Astrocyte (in vitro differentiated cells and primary cell): ENCODE measurements at regions not wholly inside any gene's neighbourhood (a gene's known extent, or its start where the extent isn't known, plus 50 kb on each side); places are given as distances from the start of the nearest gene placed in this dataset.

ENCODE experiments used
- DNase-seq: peaks from one replicate; pipeline ENCODE4 v3.0.0-alpha.2; 2010; ENCODE audit warnings: low read depth
- FAIRE-seq: peaks from 2 replicates; lab custom pipeline; 2011; peaks lifted over from hg19 to GRCh38; lab: Jason Lieb, UNC
- H2AFZ ChIP-seq: 2 replicates; pipeline ENCODE4 v1.6.0; 2012; ENCODE audit warnings: low read depth, low read length, inconsistent platforms
- H3K27ac ChIP-seq: 2 replicates; pipeline ENCODE4 v1.5.1; 2011; ENCODE audit warnings: low read depth, low read length, inconsistent platforms
- H3K27me3 ChIP-seq: 2 replicates; pipeline ENCODE4 v1.6.0; 2011; ENCODE audit warnings: low read length, inconsistent platforms; ENCODE audit not compliant: insufficient read depth
- H3K36me3 ChIP-seq: 2 replicates; pipeline ENCODE4 v1.5.1; 2011; ENCODE audit warnings: low read length, inconsistent platforms; ENCODE audit not compliant: insufficient read depth
- H3K4me1 ChIP-seq: 2 replicates; pipeline ENCODE4 v1.5.1; 2011; ENCODE audit warnings: low read length, inconsistent platforms; ENCODE audit not compliant: insufficient read depth
- H3K4me2 ChIP-seq: 2 replicates; pipeline ENCODE4 v1.6.0; 2012; ENCODE audit warnings: low read length, inconsistent platforms
- H3K4me3 ChIP-seq: 2 replicates; pipeline ENCODE4 v1.5.1; 2011; ENCODE audit warnings: low read depth, mild to moderate bottlenecking, low read length, inconsistent platforms; ENCODE audit not compliant: insufficient read depth
- H3K79me2 ChIP-seq: 2 replicates; pipeline ENCODE4 v1.6.0; 2012; ENCODE audit warnings: mild to moderate bottlenecking, low read length, inconsistent platforms; ENCODE audit not compliant: insufficient read depth
- H3K9ac ChIP-seq: 2 replicates; pipeline ENCODE4 v1.6.0; 2012; ENCODE audit warnings: mild to moderate bottlenecking, low read length, inconsistent platforms
- H3K9me3 ChIP-seq: 2 replicates; pipeline ENCODE4 v1.5.1; 2012; ENCODE audit warnings: low read depth, mild to moderate bottlenecking, low read length, inconsistent platforms; ENCODE audit not compliant: insufficient read depth
- H4K20me1 ChIP-seq: 2 replicates; pipeline ENCODE4 v1.6.0; 2012; ENCODE audit warnings: low read length, inconsistent platforms; ENCODE audit not compliant: insufficient read depth
- H3K27ac Mint-ChIP-seq: one replicate; pipeline ENCODE4 v1.8.0; 2021; ENCODE audit warnings: mild to moderate bottlenecking, mixed read lengths; ENCODE audit not compliant: unreplicated experiment
- H3K27me3 Mint-ChIP-seq: one replicate; pipeline ENCODE4 v1.8.0; 2021; ENCODE audit warnings: low read depth, mixed read lengths; ENCODE audit not compliant: unreplicated experiment
- H3K36me3 Mint-ChIP-seq: one replicate; pipeline ENCODE4 v1.8.0; 2021; ENCODE audit warnings: low read depth, mixed read lengths; ENCODE audit not compliant: unreplicated experiment
- H3K4me1 Mint-ChIP-seq: one replicate; pipeline ENCODE4 v1.8.0; 2021; ENCODE audit warnings: low read depth, mixed read lengths; ENCODE audit not compliant: unreplicated experiment
- H3K4me3 Mint-ChIP-seq: one replicate; pipeline ENCODE4 v1.8.0; 2021; ENCODE audit warnings: mild to moderate bottlenecking, moderate library complexity, mixed read lengths; ENCODE audit not compliant: unreplicated experiment
- H3K9me3 Mint-ChIP-seq: one replicate; pipeline ENCODE4 v1.8.0; 2021; ENCODE audit warnings: mild to moderate bottlenecking, mixed read lengths; ENCODE audit not compliant: unreplicated experiment
- EZH2 ChIP-seq: IDR thresholded peaks from 2 replicates; pipeline ENCODE4 v1.6.1; 2012; ENCODE audit warnings: mild to moderate bottlenecking, low read length, inconsistent platforms; ENCODE audit not compliant: insufficient read depth
- TF ChIP-seq, protein P1 (sequence below): IDR thresholded peaks from 2 replicates; pipeline ENCODE4 v1.5.1; 2011; ENCODE audit warnings: low read depth, mild to moderate bottlenecking, inconsistent platforms, low read length, moderate library complexity; ENCODE audit not compliant: insufficient read depth

DNA sequence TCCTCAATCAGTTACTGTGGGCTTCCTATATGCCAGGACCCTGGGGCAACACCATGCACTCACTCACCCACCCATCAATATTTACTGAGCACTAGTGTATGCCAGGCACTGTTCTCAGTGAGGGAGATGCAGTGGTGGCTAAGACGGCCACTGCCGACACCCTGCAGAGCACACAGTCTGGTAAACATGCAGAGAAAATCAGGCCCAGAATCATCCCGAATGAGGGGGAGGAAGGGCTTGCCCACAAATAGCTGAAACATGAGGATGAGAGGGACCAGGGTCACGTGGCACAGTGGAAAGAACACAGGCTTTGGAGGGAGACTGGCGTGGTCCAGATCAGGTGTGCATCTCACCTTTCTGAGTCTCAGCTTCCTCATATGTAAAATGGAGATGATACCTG is 89.2 kb upstream of the IGSF21 start:
- no peak for FAIRE-seq
- H3K4me1 Mint-ChIP-seq: no peaks in the 10 kb centered on the region
- H3K27ac ChIP-seq: no peak overlapping the region
- no peaks in the 10 kb centered on the region for H3K4me1 ChIP-seq
- H3K27me3 ChIP-seq: no peaks in the 10 kb centered on the region
- TF ChIP-seq, protein P1, sequence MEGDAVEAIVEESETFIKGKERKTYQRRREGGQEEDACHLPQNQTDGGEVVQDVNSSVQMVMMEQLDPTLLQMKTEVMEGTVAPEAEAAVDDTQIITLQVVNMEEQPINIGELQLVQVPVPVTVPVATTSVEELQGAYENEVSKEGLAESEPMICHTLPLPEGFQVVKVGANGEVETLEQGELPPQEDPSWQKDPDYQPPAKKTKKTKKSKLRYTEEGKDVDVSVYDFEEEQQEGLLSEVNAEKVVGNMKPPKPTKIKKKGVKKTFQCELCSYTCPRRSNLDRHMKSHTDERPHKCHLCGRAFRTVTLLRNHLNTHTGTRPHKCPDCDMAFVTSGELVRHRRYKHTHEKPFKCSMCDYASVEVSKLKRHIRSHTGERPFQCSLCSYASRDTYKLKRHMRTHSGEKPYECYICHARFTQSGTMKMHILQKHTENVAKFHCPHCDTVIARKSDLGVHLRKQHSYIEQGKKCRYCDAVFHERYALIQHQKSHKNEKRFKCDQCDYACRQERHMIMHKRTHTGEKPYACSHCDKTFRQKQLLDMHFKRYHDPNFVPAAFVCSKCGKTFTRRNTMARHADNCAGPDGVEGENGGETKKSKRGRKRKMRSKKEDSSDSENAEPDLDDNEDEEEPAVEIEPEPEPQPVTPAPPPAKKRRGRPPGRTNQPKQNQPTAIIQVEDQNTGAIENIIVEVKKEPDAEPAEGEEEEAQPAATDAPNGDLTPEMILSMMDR: no peak
- no peak for TF ChIP-seq EZH2
- no peaks in the 10 kb centered on the region for H4K20me1 ChIP-seq
- H3K27me3 Mint-ChIP-seq: peaks cover 77% of the 10 kb centered on the region
- no peak for DNase-seq
- H3K9me3 ChIP-seq: no peaks in the 10 kb centered on the region
- H3K79me2 ChIP-seq: no peaks in the 10 kb centered on the region
- no peaks in the 10 kb centered on the region for H3K36me3 Mint-ChIP-seq
- no peak overlapping the region for H3K4me3 ChIP-seq
- no peak overlapping the region for H3K27ac Mint-ChIP-seq
- H3K36me3 ChIP-seq: no peaks in the 10 kb centered on the region
- H3K4me3 Mint-ChIP-seq: no peak overlapping the region
- no peak overlapping the region for H3K4me2 ChIP-seq
- no peak overlapping the region for H2AFZ ChIP-seq
- peaks cover 4% of the 10 kb centered on the region for H3K9me3 Mint-ChIP-seq
- no peak overlapping the region for H3K9ac ChIP-seq

DNA sequence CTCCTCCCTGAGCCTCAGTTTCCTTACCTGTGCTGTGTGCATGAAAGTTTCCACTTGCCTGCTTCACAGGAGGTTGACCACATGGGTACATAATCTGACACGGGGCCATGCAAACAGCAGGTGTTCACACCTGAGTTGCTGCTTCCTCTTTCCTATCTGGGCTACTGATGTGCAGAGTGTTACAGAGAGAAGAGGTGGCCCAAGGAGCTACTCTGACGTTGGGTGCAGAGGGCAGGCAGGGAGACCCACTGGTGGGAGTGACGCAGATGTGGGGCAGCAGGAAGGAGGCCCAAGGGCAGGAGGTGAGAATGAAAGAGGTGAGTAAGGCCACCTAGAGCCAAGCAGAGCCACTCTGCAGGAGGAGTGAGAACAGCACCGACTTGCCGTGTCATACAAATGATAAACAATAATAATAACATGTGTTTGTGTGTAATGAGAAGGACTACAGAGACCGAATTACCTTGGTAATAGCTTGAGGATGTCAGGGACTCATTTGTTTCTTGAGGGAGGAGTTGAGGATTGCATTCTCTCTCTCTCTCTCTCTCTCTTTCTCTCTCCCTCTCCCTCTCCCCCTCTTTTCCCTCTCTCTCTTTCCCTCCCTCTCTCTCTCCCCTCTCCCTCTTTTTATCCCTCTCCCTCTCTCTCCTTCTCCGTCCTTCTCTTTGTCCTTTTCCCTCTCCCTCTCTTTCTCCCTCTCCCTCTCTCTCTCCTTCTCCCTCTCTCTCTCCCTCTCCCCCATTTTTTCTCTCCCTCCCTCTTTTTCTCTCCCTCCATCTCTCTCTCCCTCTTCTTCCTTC is 87.4 kb upstream of the IGSF21 start:
- no peak for DNase-seq
- Histone ChIP-seq H4K20me1 (no peaks in the 10 kb centered on the region), H3K9ac (no peak overlapping the region), H3K27me3 (no peaks in the 10 kb centered on the region), H3K9me3 (no peaks in the 10 kb centered on the region), H3K27ac (no peak overlapping the region), H3K4me3 (no peak overlapping the region), H3K4me2 (no peak overlapping the region), H3K79me2 (no peaks in the 10 kb centered on the region), H2AFZ (no peak overlapping the region), H3K36me3 (no peaks in the 10 kb centered on the region), H3K4me1 (no peaks in the 10 kb centered on the region)
- FAIRE-seq: no peak
- no peak overlapping the region for H3K4me3 Mint-ChIP-seq
- peaks cover 73% of the 10 kb centered on the region for H3K27me3 Mint-ChIP-seq
- H3K36me3 Mint-ChIP-seq: no peaks in the 10 kb centered on the region
- H3K27ac Mint-ChIP-seq: no peak overlapping the region
- TF ChIP-seq, protein P1: no peak
- TF ChIP-seq EZH2: no peak
- peaks cover 4% of the 10 kb centered on the region for H3K9me3 Mint-ChIP-seq
- no peaks in the 10 kb centered on the region for H3K4me1 Mint-ChIP-seq

DNA sequence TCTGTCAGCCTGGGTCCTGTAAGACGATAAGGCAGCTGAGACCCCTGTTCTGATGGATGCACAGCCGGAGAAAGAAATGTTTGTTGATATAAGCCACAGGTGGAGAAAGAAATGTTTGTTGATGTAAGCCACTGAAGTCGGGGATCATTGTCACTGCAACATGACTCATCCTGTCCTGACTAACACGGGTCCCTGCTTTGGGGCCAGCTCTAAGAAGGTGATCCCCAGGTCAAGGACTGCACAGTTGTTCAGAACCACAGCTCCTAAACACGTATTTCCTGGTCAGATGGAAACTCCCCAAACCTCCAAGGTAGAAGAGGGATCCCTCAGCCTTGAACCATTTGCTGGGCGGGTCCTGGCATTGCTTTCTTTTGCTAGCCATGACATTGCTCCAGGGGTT is 86.4 kb upstream of the IGSF21 start:
- H3K4me3 ChIP-seq: no peak overlapping the region
- H3K79me2 ChIP-seq: no peaks in the 10 kb centered on the region
- TF ChIP-seq EZH2: no peak
- TF ChIP-seq, protein P1: no peak
- Mint-ChIP-seq H3K4me1 (no peaks in the 10 kb centered on the region), H3K27ac (no peak overlapping the region), H3K9me3 (peaks cover 4% of the 10 kb centered on the region), H3K4me3 (no peak overlapping the region), H3K36me3 (no peaks in the 10 kb centered on the region), H3K27me3 (peaks cover 73% of the 10 kb centered on the region)
- H3K27ac ChIP-seq: no peak overlapping the region
- H3K4me1 ChIP-seq: no peaks in the 10 kb centered on the region
- no peaks in the 10 kb centered on the region for H3K27me3 ChIP-seq
- FAIRE-seq: no peak
- H3K4me2 ChIP-seq: no peak overlapping the region
- H3K9ac ChIP-seq: no peak overlapping the region
- H4K20me1 ChIP-seq: no peaks in the 10 kb centered on the region
- no peak for DNase-seq
- H2AFZ ChIP-seq: no peak overlapping the region
- H3K36me3 ChIP-seq: no peaks in the 10 kb centered on the region
- no peaks in the 10 kb centered on the region for H3K9me3 ChIP-seq
